ENCODE measurements at regions not wholly inside any gene's neighbourhood (a gene's known extent, or its start where the extent isn't known, plus 50 kb on each side); places are given as distances from the start of the nearest gene placed in this dataset.

- Mint-ChIP-seq H3K27me3 (no peaks in the 10 kb centered on the region), H3K36me3 (ENCODE audit: low read depth) (peaks cover 3% of the 10 kb centered on the region), H3K4me3 (no peak overlapping the region), H3K4me1 (ENCODE audit: low read depth) (peaks cover 24% of the 10 kb centered on the region), H3K27ac (no peak overlapping the region), H3K9me3 (peaks cover 6% of the 10 kb centered on the region)
- DNase-seq, result no peak
Measured at GRCh38 chr13:74226791-74227475, 92.7 kb upstream of the KLF12 start.

- Mint-ChIP-seq H3K4me3 (no peak overlapping the region), H3K27me3 (no peaks in the 10 kb centered on the region), H3K27ac (no peak overlapping the region), H3K9me3 (no peaks in the 10 kb centered on the region), H3K36me3 (ENCODE audit: low read depth) (no peaks in the 10 kb centered on the region), H3K4me1 (ENCODE audit: low read depth) (peaks cover 7% of the 10 kb centered on the region)
- DNase-seq, result no peak
Measured at GRCh38 chr13:74221752-74222151, 87.5 kb upstream of the KLF12 start.

- Mint-ChIP-seq H3K9me3 (no peaks in the 10 kb centered on the region), H3K27ac (no peak overlapping the region), H3K4me1 (ENCODE audit: low read depth) (peaks cover 7% of the 10 kb centered on the region), H3K36me3 (ENCODE audit: low read depth) (no peaks in the 10 kb centered on the region), H3K27me3 (no peaks in the 10 kb centered on the region), H3K4me3 (no peak overlapping the region)
- DNase-seq, result no peak
Measured at GRCh38 chr13:74219566-74219965, 85.4 kb upstream of the KLF12 start.

- H3K4me1 Mint-ChIP-seq (ENCODE audit: low read depth), result peaks cover 8% of the 10 kb centered on the region
- DNase-seq, result no peak
- H3K9me3 Mint-ChIP-seq, result no peaks in the 10 kb centered on the region
Measured at GRCh38 chr13:74218291-74218690, 84.1 kb upstream of the KLF12 start.

GRCh38 chr13:74217811-74218210 is 83.6 kb upstream of the KLF12 start:
- no peak overlapping the region for H3K4me3 Mint-ChIP-seq

More at GRCh38 chr13:74218291-74218690, 84.1 kb upstream of the KLF12 start:
- H3K36me3 Mint-ChIP-seq (ENCODE audit: low read depth), result no peaks in the 10 kb centered on the region
- no peak overlapping the region for H3K27ac Mint-ChIP-seq
- H3K27me3 Mint-ChIP-seq, result no peaks in the 10 kb centered on the region
- H3K4me3 Mint-ChIP-seq, result no peak overlapping the region

GRCh38 chr13:74215420-74215819 is 81.2 kb upstream of the KLF12 start:
- Mint-ChIP-seq H3K9me3 (no peaks in the 10 kb centered on the region), H3K4me1 (ENCODE audit: low read depth) (peaks cover 15% of the 10 kb centered on the region), H3K4me3 (no peak overlapping the region), H3K27me3 (no peaks in the 10 kb centered on the region), H3K36me3 (ENCODE audit: low read depth) (no peaks in the 10 kb centered on the region), H3K27ac (no peak overlapping the region)
- DNase-seq, result no peak

More at GRCh38 chr13:74217811-74218210, 83.6 kb upstream of the KLF12 start:
- no peak for DNase-seq
- H3K27me3 Mint-ChIP-seq, result no peaks in the 10 kb centered on the region
- H3K27ac Mint-ChIP-seq, result no peak overlapping the region
- H3K9me3 Mint-ChIP-seq, result no peaks in the 10 kb centered on the region
- no peaks in the 10 kb centered on the region for H3K36me3 Mint-ChIP-seq (ENCODE audit: low read depth)
- H3K4me1 Mint-ChIP-seq (ENCODE audit: low read depth), result peaks cover 8% of the 10 kb centered on the region

- H3K27ac Mint-ChIP-seq, result no peak overlapping the region
- no peaks in the 10 kb centered on the region for H3K9me3 Mint-ChIP-seq
- DNase-seq, result no peak
Measured at GRCh38 chr13:74214321-74214720, 80.1 kb upstream of the KLF12 start.

GRCh38 chr13:74210693-74211393 is 76.6 kb upstream of the KLF12 start:
- Mint-ChIP-seq H3K36me3 (ENCODE audit: low read depth) (no peaks in the 10 kb centered on the region), H3K4me3 (no peak overlapping the region), H3K27me3 (no peaks in the 10 kb centered on the region), H3K27ac (no peak overlapping the region), H3K4me1 (ENCODE audit: low read depth) (peaks cover 8% of the 10 kb centered on the region), H3K9me3 (no peaks in the 10 kb centered on the region)
- no peak for DNase-seq

More at GRCh38 chr13:74214321-74214720, 80.1 kb upstream of the KLF12 start:
- H3K36me3 Mint-ChIP-seq (ENCODE audit: low read depth), result no peaks in the 10 kb centered on the region
- H3K4me3 Mint-ChIP-seq, result no peak overlapping the region
- H3K27me3 Mint-ChIP-seq, result no peaks in the 10 kb centered on the region
- peaks cover 15% of the 10 kb centered on the region for H3K4me1 Mint-ChIP-seq (ENCODE audit: low read depth)

GRCh38 chr13:74206855-74207254 is 72.7 kb upstream of the KLF12 start:
- H3K4me3 Mint-ChIP-seq, result no peak overlapping the region
- H3K27me3 Mint-ChIP-seq, result no peaks in the 10 kb centered on the region
- no peaks in the 10 kb centered on the region for H3K9me3 Mint-ChIP-seq
- no peaks in the 10 kb centered on the region for H3K36me3 Mint-ChIP-seq (ENCODE audit: low read depth)
- no peak overlapping the region for H3K27ac Mint-ChIP-seq
- no peak for DNase-seq
- H3K4me1 Mint-ChIP-seq (ENCODE audit: low read depth), result peaks cover 6% of the 10 kb centered on the region

GRCh38 chr13:74206061-74206561 is 71.9 kb upstream of the KLF12 start:
- no peak for DNase-seq
- Mint-ChIP-seq H3K4me3 (no peak overlapping the region), H3K4me1 (ENCODE audit: low read depth) (peaks cover 5% of the 10 kb centered on the region), H3K27me3 (no peaks in the 10 kb centered on the region), H3K36me3 (ENCODE audit: low read depth) (no peaks in the 10 kb centered on the region), H3K9me3 (no peaks in the 10 kb centered on the region), H3K27ac (no peak overlapping the region)

- DNase-seq, result no peak
- Mint-ChIP-seq H3K36me3 (ENCODE audit: low read depth) (no peaks in the 10 kb centered on the region), H3K4me1 (ENCODE audit: low read depth) (no peaks in the 10 kb centered on the region), H3K27me3 (no peaks in the 10 kb centered on the region), H3K4me3 (no peak overlapping the region), H3K9me3 (no peaks in the 10 kb centered on the region), H3K27ac (no peak overlapping the region)
Measured at GRCh38 chr13:74205313-74205690, 71.1 kb upstream of the KLF12 start.

- no peak for DNase-seq
- no peak overlapping the region for H3K27ac Mint-ChIP-seq
- H3K4me3 Mint-ChIP-seq, result no peak overlapping the region
- no peaks in the 10 kb centered on the region for H3K27me3 Mint-ChIP-seq
- H3K4me1 Mint-ChIP-seq (ENCODE audit: low read depth), result no peaks in the 10 kb centered on the region
- no peaks in the 10 kb centered on the region for H3K9me3 Mint-ChIP-seq
- no peaks in the 10 kb centered on the region for H3K36me3 Mint-ChIP-seq (ENCODE audit: low read depth)
Measured at GRCh38 chr13:74204602-74205312, 70.6 kb upstream of the KLF12 start.

GRCh38 chr13:74203576-74203975 is 69.4 kb upstream of the KLF12 start:
- H3K4me3 Mint-ChIP-seq, result no peak overlapping the region
- H3K27me3 Mint-ChIP-seq, result no peaks in the 10 kb centered on the region
- no peaks in the 10 kb centered on the region for H3K4me1 Mint-ChIP-seq (ENCODE audit: low read depth)
- DNase-seq, result no peak
- no peaks in the 10 kb centered on the region for H3K36me3 Mint-ChIP-seq (ENCODE audit: low read depth)
- no peaks in the 10 kb centered on the region for H3K9me3 Mint-ChIP-seq
- H3K27ac Mint-ChIP-seq, result no peak overlapping the region

GRCh38 chr13:74202129-74202813 is 68.1 kb upstream of the KLF12 start:
- no peak overlapping the region for H3K4me3 Mint-ChIP-seq
- no peaks in the 10 kb centered on the region for H3K4me1 Mint-ChIP-seq (ENCODE audit: low read depth)
- no peak for DNase-seq
- H3K9me3 Mint-ChIP-seq, result no peaks in the 10 kb centered on the region
- no peak overlapping the region for H3K27ac Mint-ChIP-seq
- no peaks in the 10 kb centered on the region for H3K27me3 Mint-ChIP-seq
- no peaks in the 10 kb centered on the region for H3K36me3 Mint-ChIP-seq (ENCODE audit: low read depth)
